Endothelial cell (in vitro differentiated cells): ENCODE measurements at regions not wholly inside any gene's neighbourhood (a gene's known extent, or its start where the extent isn't known, plus 50 kb on each side); places are given as distances from the start of the nearest gene placed in this dataset.

ENCODE experiments used
- DNase-seq: peaks from one replicate; pipeline ENCODE4 v3.0.0; 2021; ENCODE audit warnings: low spot score
- H3K27ac Mint-ChIP-seq: one replicate; pipeline ENCODE4 v1.8.0; 2021; ENCODE audit warnings: mixed read lengths, inconsistent platforms; ENCODE audit not compliant: unreplicated experiment
- H3K27me3 Mint-ChIP-seq: one replicate; pipeline ENCODE4 v1.8.0; 2021; ENCODE audit warnings: mild to moderate bottlenecking, moderate library complexity, mixed read lengths, inconsistent platforms; ENCODE audit not compliant: unreplicated experiment
- H3K36me3 Mint-ChIP-seq: one replicate; pipeline ENCODE4 v1.8.0; 2021; ENCODE audit warnings: mild to moderate bottlenecking, low read depth, mixed read lengths, inconsistent platforms; ENCODE audit not compliant: unreplicated experiment
- H3K4me1 Mint-ChIP-seq: one replicate; pipeline ENCODE4 v1.8.0; 2021; ENCODE audit warnings: mild to moderate bottlenecking, mixed read lengths, inconsistent platforms; ENCODE audit not compliant: unreplicated experiment
- H3K4me3 Mint-ChIP-seq: one replicate; pipeline ENCODE4 v1.8.0; 2021; ENCODE audit warnings: mild to moderate bottlenecking, mixed read lengths, inconsistent platforms; ENCODE audit not compliant: unreplicated experiment
- H3K9me3 Mint-ChIP-seq: one replicate; pipeline ENCODE4 v1.8.0; 2021; ENCODE audit warnings: mixed read lengths, inconsistent platforms; ENCODE audit not compliant: unreplicated experiment
- CTCF ChIP-seq: fragments of 200-600 bp; sonication (generic); IDR thresholded peaks from one replicate; pipeline ENCODE4 v1.5.0; 2021; ENCODE audit warnings: antibody characterized with exemption; ENCODE audit not compliant: unreplicated experiment

- Mint-ChIP-seq H3K27ac (no peak overlapping the region), H3K9me3 (peaks cover 3% of the 10 kb centered on the region), H3K4me1 (peaks cover 11% of the 10 kb centered on the region), H3K4me3 (no peak overlapping the region), H3K27me3 (peaks cover 3% of the 10 kb centered on the region), H3K36me3 (no peaks in the 10 kb centered on the region)
- no peak for DNase-seq
- no peak for TF ChIP-seq CTCF
These were observed 135.5 kb downstream of the ALOX5 start for GRCh38 chr10:45509491-45509890.

GRCh38 chr10:45505311-45505710, 131.3 kb downstream of the ALOX5 start:
- TF ChIP-seq CTCF, result no peak
- Mint-ChIP-seq H3K4me3 (no peak overlapping the region), H3K27me3 (no peaks in the 10 kb centered on the region), H3K27ac (no peak overlapping the region), H3K36me3 (no peaks in the 10 kb centered on the region), H3K9me3 (no peaks in the 10 kb centered on the region), H3K4me1 (no peaks in the 10 kb centered on the region)
- no peak for DNase-seq

- Mint-ChIP-seq H3K9me3 (no peaks in the 10 kb centered on the region), H3K4me1 (no peaks in the 10 kb centered on the region), H3K27ac (no peak overlapping the region), H3K27me3 (peaks cover 1% of the 10 kb centered on the region), H3K4me3 (no peak overlapping the region), H3K36me3 (no peaks in the 10 kb centered on the region)
- no peak for DNase-seq
- TF ChIP-seq CTCF, result no peak
These were observed 128.4 kb downstream of the ALOX5 start for GRCh38 chr10:45502458-45502857.

GRCh38 chr10:45501791-45502190, 127.8 kb downstream of the ALOX5 start:
- Mint-ChIP-seq H3K4me3 (no peak overlapping the region), H3K4me1 (no peaks in the 10 kb centered on the region), H3K9me3 (no peaks in the 10 kb centered on the region), H3K27me3 (peaks cover 1% of the 10 kb centered on the region), H3K36me3 (no peaks in the 10 kb centered on the region), H3K27ac (no peak overlapping the region)
- no peak for DNase-seq
- no peak for TF ChIP-seq CTCF

- Mint-ChIP-seq H3K36me3 (no peaks in the 10 kb centered on the region), H3K9me3 (no peaks in the 10 kb centered on the region), H3K4me3 (no peak overlapping the region), H3K27me3 (peaks cover 1% of the 10 kb centered on the region), H3K4me1 (no peaks in the 10 kb centered on the region), H3K27ac (no peak overlapping the region)
- no peak for DNase-seq
- no peak for TF ChIP-seq CTCF
These were observed 126.8 kb downstream of the ALOX5 start for GRCh38 chr10:45500798-45501197.
